Adrenal gland (tissue), 5 donors: ENCODE measurements at regions not wholly inside any gene's neighbourhood (a gene's known extent, or its start where the extent isn't known, plus 50 kb on each side); places are given as distances from the start of the nearest gene placed in this dataset.
"Not testable (repeated sequence)": the region's sequence is repeated elsewhere in the genome, so short reads cannot be mapped to it uniquely, and the experiment has no call there.

Experiments
- POLR2A ChIP-seq, 2 donors: fragments of 450-650 bp; IDR thresholded peaks; one replicate each; pipeline ENCODE4 v1.6.1; 2017; ENCODE audit warnings: antibody characterized with exemption in 2 of 2, mild to moderate bottlenecking in 2 of 2, moderate library complexity in 1 of 2
- TF ChIP-seq, protein P1 (sequence below), 6 experiments: fragments of 450-650 bp in 4 of 6; fragments of 200-600 bp in 2 of 6; sonication (generic) in 1 of 6; IDR thresholded peaks; 1 replicate in 5 of 6; 2 replicates in 1 of 6; pipeline versions ENCODE4 v1.5.1 to v1.8.0; 2016 to 2021; ENCODE audit warnings: antibody characterized with exemption in 6 of 6, mild to moderate bottlenecking in 2 of 6, moderate library complexity in 1 of 6
- donor health status: DM: no; HTN: no; CAD: no.

DNA sequence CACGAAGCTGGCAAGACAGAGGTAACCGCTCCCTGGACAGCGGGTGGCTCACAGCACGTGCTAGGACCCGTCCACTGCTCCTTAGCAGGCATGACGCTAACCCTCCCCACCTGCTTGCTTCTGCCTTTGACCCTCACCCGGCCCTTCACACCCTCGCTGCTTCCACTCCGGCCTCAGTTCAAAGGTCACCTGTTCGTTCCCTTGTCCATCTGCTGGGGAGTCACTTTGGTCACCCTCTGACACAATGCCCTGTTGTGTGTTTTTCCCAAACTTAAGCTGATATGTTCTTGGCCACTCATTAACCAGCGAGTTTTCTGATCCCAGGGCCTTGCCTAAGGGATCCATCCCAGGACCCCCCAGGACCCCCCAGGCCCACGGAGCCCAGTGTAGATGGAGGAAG, 4061.6 kb upstream of the TPTE start:
- TF ChIP-seq, protein P1, sequence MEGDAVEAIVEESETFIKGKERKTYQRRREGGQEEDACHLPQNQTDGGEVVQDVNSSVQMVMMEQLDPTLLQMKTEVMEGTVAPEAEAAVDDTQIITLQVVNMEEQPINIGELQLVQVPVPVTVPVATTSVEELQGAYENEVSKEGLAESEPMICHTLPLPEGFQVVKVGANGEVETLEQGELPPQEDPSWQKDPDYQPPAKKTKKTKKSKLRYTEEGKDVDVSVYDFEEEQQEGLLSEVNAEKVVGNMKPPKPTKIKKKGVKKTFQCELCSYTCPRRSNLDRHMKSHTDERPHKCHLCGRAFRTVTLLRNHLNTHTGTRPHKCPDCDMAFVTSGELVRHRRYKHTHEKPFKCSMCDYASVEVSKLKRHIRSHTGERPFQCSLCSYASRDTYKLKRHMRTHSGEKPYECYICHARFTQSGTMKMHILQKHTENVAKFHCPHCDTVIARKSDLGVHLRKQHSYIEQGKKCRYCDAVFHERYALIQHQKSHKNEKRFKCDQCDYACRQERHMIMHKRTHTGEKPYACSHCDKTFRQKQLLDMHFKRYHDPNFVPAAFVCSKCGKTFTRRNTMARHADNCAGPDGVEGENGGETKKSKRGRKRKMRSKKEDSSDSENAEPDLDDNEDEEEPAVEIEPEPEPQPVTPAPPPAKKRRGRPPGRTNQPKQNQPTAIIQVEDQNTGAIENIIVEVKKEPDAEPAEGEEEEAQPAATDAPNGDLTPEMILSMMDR (IDR thresholded peaks at IDR 0.05): not testable (repeated sequence)
- not testable (repeated sequence) for TF ChIP-seq POLR2A (IDR thresholded peaks at IDR 0.05)
